HG02884 (cell line): ENCODE measurements at regions not wholly inside any gene's neighbourhood (a gene's known extent, or its start where the extent isn't known, plus 50 kb on each side); places are given as distances from the start of the nearest gene placed in this dataset.
"Not testable (repeated sequence)": the region's sequence is repeated elsewhere in the genome, so short reads cannot be mapped to it uniquely, and the experiment has no call there.

ENCODE experiments used
- ATAC-seq: cut with Tn5 transposase; IDR thresholded peaks from one replicate; pipeline ENCODE4 v1.9.1; 2021; ENCODE audit warnings: mild to moderate bottlenecking, moderate library complexity; ENCODE audit not compliant: unreplicated experiment

DNA sequence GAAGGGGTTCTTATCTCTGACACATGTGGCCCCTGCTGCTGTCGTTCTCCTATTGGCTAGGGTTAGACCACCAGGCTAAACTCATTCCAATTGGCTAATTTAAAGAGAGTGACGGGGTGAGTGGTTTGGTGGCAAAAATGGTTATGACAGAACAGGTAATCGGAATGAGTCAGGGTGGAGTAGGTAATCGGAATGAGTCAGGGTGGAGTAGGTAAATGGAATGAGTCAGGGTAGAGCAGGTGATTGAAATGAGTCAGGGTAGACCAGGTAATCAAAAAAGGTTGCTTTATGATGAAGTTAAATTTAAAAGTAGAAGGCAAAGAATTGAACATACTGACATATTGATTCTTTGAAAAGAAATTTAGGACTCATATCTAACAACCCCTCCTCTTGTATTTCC, 626.2 kb upstream of the CNTN5 start:
- ATAC-seq: not testable (repeated sequence)

- no peak for ATAC-seq
These were observed 622.2 kb upstream of the CNTN5 start for GRCh38 chr11:98398508-98398907.

- no peak for ATAC-seq
These were observed 611.7 kb upstream of the CNTN5 start for GRCh38 chr11:98409069-98409468.

GRCh38 chr11:98411777-98412176, 609.0 kb upstream of the CNTN5 start:
- no peak for ATAC-seq

DNA sequence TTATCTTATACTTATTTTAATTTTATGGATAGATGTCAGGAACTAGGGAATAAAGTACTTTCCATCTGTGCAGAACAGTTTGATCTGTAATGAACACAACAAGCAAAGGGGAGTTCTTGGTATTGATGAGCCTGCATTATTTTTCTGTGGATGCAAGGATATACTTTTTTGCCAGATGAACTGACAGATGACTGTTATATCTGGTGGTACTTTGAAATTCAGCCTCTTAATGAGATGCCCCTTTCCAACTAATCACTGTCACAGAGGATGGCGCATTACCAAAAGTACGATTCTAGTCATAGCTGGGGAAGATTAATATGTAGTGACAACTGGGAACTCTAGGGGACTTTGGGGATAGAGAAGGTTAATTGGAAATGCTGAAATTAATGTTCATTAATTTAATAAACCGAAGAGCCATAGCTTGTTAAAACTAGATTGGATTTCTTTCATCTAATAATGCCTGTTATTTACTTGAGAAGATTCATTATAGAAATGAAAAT, 603.4 kb upstream of the CNTN5 start:
- no peak for ATAC-seq

- ATAC-seq: no peak
These were observed 596.8 kb upstream of the CNTN5 start for GRCh38 chr11:98423933-98424332.

DNA sequence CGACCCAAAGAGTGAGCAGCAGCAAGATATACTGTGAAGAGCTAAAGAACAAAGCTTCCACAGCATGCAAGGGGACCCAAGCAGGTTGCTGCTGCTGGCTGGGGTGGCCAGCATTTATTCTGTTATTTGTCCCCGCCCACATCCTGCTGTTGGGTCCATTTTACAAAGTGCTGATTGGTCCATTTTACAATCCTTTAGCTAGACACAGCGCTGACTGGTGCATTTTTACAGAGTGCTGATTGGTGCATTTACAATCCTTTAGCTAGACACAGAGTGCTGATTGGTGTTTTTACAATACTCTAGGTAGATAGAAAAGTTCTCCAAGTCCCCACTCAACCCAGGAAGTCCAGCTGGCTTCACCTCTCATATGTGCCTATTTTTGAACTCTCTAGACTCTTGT, 596.0 kb upstream of the CNTN5 start:
- ATAC-seq: not testable (repeated sequence)

DNA sequence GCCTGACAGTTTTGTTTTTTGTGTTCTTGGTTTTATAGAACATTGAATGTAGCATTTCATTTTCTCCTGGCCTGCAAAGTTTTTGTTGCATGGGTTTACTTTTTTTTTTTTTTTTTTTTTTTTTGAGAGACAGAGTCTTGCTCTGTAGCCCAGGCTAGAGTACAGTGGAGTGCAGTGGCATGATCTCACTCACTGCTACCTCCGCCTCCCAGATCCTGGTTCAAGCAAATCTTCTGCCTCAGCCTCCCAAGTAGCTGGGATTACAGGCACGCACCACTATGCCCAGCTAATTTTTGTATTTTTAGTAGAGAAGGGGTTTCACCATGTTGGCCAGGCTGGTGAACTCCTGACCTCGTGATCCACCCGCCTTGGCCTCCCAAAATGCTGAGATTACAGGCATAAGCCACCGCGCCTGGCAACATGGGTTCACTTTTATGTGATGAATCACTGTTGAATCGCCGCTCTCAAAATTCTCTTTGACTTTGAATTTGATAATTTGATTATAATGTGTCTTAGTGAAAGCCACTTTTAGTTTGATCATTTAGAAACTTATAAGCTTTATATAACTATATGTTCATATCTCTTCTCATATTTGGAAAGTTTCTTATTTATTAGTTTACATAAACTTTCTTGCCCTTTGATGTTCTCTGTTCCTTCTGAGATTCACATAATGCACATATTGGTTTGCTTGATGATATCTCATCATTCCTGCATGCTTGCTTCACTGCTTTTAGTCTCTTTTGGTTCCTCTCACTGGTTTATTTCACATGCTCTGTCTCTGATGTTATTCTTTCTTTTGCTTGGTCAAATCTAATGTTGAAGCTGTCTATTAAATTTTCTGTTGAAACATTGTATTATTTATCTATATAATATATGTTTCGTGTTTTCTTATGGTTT, 589.0 kb upstream of the CNTN5 start:
- no peak for ATAC-seq

- no peak for ATAC-seq
These were observed 586.5 kb upstream of the CNTN5 start for GRCh38 chr11:98434296-98434695.

- ATAC-seq: no peak
These were observed 567.4 kb upstream of the CNTN5 start for GRCh38 chr11:98453378-98453777.

- no peak for ATAC-seq
These were observed 565.0 kb upstream of the CNTN5 start for GRCh38 chr11:98455500-98456307.

GRCh38 chr11:98456308-98456680, 564.5 kb upstream of the CNTN5 start:
- no peak for ATAC-seq

DNA sequence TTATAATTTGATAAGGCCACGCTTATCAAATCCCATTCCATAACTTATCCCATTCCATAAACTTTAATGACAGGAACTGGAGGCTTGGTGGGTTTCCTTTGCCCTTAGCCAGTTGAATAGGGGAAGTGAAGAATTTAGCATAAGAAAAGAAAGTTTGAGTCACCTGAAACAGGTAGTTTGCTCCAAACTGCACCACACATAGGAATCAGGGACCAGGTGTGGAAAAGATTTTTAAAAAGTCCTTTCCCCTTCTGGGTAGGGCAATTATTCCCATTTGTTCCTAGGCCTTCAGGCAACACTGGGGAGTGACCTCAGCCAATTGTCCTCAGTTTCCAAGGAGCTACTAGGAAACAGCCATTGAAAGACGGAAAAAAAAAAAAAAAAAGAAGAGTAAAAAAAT, 525.7 kb upstream of the CNTN5 start:
- ATAC-seq: no peak

DNA sequence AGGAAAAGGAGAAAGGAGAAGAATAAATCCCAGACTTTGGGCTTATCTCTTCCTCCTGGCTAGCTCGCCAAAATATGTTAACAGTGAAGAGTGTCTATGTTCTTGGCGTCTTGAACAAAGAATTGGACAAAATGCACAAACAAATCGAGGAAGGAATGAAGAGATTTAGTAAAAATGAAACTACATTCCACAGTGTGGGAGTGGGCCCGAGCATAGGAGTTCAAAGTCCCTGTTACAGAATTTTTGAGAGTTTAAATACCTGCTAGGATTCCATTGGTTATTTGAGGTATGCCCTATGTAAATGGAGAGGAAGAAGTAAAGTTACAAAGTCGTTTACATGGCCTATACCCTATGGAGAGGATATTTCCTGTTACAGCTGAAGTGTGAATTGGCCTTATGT, 525.1 kb upstream of the CNTN5 start:
- no peak for ATAC-seq

GRCh38 chr11:98507208-98507607, 513.5 kb upstream of the CNTN5 start:
- no peak for ATAC-seq

DNA sequence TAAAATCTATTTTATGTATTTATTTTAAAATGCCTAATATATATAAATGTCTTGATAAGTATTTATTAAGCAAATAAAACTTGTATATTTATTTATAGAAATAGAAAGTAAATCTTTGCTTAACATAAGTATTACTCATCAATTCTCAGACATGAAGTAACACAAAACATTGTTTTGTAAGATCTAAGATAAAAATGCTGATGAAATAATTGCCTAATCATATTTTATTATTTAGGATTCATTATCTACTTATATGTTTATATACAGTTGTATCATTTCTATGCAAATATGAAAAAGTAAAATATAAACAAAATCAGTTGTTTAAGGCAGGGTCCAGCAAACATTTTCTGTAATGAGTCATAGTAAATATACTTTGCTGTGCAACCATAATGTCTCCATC, 507.8 kb upstream of the CNTN5 start:
- ATAC-seq: no peak

DNA sequence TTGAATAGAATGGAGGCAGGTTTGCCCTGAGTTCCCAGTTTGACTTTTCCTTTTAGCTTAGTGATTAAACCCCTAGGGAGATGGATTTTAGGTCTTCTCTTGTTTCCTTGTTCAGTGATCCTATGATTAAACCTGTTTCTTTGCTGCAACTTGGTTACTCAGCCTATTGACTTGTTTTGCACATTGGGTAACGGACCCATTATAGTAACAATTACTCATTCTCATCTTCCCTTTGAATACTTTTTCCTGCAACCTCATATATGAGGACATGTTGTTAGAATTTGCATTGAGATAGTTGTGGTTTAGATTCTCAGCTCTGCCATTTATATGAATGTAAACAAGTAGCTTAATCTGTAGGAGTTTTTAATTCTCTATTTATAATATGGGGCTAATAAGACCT, 489.2 kb upstream of the CNTN5 start:
- no peak for ATAC-seq

DNA sequence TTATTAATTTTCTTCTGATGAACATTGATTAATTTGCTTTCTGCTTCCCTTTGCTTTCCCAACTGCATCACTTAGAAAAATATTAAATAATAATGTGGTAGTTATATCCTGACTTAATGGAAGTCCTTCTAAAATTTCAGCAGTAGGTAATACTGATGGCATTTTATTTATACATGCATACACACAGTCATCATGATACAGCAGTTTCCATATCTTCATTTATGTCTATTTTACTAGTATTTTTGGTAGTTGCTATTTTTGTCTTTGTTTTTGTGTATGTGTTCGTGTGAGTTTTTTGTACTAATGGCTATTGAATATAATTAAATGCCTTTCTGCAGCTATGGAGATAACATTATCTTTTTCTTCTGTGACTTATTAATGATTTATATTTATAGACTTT, 484.7 kb upstream of the CNTN5 start:
- ATAC-seq: no peak

DNA sequence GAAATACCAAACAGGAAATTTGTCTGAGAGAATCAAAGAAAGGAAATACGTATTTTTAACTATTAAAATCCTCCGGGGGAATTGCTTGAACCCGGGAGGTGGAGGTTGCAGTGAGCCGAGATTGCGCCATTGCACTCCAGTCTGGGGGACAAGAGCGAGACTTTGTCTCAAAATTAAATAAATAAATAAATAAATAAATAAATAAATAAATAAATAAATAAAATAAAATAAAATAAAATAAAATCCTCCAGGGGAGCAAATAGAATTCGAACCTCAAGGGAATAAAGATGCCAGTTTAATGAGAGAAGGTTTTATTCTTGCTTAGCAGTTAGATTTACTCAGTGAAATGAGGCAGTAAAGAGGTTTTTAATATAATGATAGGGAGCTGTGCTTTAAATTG, 482.4 kb upstream of the CNTN5 start:
- ATAC-seq: not testable (repeated sequence)

DNA sequence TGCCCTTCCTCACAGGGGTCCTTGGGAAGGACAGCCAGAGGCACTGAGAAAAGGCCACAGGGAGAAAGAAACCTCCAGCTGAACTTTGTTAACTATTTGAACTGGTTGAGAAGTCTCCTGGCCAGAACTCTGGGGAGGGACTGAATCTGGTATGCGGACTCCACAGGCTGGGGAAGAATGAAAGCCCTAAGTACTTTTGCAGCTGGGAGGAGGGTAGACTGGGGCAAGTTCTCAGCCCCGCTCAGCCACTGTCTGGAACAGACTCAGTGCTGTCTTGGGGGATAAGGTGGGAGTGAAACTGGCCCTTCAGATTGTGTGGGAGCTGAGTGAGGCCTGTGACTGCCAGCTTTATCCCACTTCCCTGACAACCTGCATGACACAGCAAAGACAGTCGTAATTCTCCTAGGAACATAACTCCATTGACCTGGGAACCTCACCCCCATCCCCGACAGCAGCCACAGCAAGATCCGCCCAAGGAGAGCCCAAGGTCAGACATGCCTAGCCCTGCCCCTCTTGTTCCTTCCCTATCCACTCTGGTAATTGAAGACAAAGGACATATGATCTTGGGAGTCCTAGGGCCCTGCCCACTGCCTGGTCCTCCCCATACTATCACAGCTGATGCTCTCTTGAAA, 475.1 kb upstream of the CNTN5 start:
- ATAC-seq: no peak

DNA sequence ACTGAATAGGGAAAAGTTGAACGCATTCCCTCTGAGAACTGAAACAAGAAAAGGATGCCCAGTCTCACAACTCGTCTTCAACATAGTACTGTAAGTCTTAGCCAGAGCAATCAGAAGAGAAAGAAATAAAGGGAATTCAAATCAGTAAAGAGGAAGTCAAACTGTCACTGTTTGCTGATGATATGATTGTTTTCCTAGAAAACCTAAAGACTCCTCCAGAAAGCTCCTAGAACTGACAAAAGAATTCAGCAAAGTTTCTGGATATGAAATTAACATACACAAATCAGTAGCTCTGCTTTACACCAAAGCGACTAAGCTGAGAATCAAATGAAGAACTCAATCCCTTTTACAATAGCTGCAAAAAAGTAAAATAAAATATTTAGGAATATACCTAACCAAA, 471.2 kb upstream of the CNTN5 start:
- no peak for ATAC-seq
